Type B pancreatic cell (in vitro differentiated cells): ENCODE measurements at regions not wholly inside any gene's neighbourhood (a gene's known extent, or its start where the extent isn't known, plus 50 kb on each side); places are given as distances from the start of the nearest gene placed in this dataset.

Experiments
- DNase-seq: peaks from one replicate; pipeline ENCODE4 v3.0.0; 2021; ENCODE audit warnings: mixed read lengths; ENCODE audit not compliant: unreplicated experiment; ENCODE audit errors: extremely low spot score
- H3K27ac Mint-ChIP-seq: 2 replicates; pipeline ENCODE4 v1.8.0; 2021; ENCODE audit warnings: mild to moderate bottlenecking, mixed read lengths
- H3K27me3 Mint-ChIP-seq: 2 replicates; pipeline ENCODE4 v1.8.0; 2021; ENCODE audit warnings: mixed read lengths
- H3K36me3 Mint-ChIP-seq: 2 replicates; pipeline ENCODE4 v1.8.0; 2021; ENCODE audit warnings: mixed read lengths
- H3K4me1 Mint-ChIP-seq: one replicate; pipeline ENCODE4 v1.8.0; 2021; ENCODE audit warnings: mixed read lengths; ENCODE audit not compliant: unreplicated experiment
- H3K4me3 Mint-ChIP-seq: 2 replicates; pipeline ENCODE4 v1.8.0; 2021; ENCODE audit warnings: mild to moderate bottlenecking, mixed read lengths
- H3K9me3 Mint-ChIP-seq: 2 replicates; pipeline ENCODE4 v1.8.0; 2021; ENCODE audit warnings: mixed read lengths
- CTCF ChIP-seq: fragments of 200-600 bp; sonication (generic); conservative IDR thresholded peaks from 2 replicates; pipeline ENCODE4 v1.5.0; 2021; ENCODE audit warnings: antibody characterized with exemption, mild to moderate bottlenecking

GRCh38 chr13:84843368-84843767 lies 955.9 kb downstream of the SLITRK6 start:
- no peak overlapping the region for H3K27ac Mint-ChIP-seq
- H3K4me1 Mint-ChIP-seq, result no peaks in the 10 kb centered on the region

DNA sequence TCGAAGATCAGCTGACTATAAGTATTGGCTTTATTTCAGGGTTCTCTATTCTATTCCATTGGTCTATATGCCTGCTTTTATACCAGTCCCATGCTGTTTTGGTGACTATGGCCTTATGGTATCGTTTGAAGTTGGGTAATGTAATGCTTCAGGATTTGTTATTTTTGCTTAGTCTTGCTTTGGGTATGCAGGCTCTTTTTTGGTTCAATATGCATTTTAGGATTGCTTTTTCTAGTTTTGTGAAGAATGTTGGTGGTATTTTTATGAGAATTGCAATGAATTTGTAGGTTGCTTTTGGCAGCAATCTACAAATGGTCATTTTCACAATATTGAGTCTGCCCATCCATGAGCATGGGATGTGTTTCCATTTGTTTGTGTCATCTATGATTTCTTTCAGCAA lies 951.9 kb upstream of the SLITRK1 start:
- peaks cover 5% of the 10 kb centered on the region for H3K4me1 Mint-ChIP-seq
- H3K9me3 Mint-ChIP-seq, result no peaks in the 10 kb centered on the region
- no peak overlapping the region for H3K4me3 Mint-ChIP-seq

More at GRCh38 chr13:84843368-84843767, 955.9 kb downstream of the SLITRK6 start:
- no peak for TF ChIP-seq CTCF
- peaks cover 9% of the 10 kb centered on the region for H3K9me3 Mint-ChIP-seq
- DNase-seq, result no peak
- H3K27me3 Mint-ChIP-seq, result no peaks in the 10 kb centered on the region
- H3K36me3 Mint-ChIP-seq, result no peaks in the 10 kb centered on the region
- no peak overlapping the region for H3K4me3 Mint-ChIP-seq

DNA sequence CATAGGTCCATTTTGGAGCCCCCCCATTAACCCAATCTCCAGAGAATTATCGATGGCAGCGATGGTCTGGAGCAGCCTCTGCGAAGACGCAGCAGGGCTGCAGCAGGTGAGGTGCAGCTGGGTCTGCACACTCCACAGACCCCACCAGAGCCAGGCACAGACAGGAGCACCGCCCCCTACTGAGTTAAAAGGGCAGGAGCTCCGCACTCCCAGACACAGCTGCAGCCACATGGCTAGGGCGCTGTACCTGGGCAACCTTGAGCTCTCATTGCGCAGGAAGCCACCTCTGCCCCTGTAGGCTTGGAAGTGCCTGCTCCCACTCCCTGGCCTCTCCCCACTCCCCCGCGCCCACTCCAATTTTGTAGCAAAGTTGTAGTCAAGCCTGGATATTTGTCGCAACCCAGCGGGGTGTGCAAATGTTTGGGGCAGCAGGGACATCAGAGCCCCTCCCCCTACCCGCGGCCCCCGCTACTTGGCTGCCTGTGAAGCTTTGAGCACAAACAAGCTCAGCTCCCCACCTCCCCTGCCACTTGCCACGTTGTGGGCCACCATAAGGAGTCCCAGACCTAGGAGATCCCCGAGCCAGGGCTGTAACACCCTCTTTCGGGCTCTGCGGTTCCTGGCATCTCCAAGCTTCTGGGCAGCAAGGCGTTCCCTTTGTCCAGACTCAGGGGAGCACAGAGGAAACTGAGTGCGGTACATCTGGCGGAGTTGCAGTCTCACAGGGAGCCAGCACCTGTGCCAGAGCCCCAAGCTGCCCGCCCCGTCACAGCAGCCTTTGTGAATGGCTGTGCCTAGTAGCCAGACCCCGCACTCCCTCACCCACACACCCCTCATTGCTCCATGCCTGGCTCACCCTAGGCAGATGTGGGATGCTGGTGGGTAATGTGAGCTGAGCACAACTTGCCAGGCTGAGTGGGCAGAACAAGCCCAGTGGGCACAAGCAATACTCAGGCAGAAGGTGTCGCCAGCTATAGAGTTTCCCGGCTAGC lies 949.7 kb upstream of the SLITRK1 start:
- Mint-ChIP-seq H3K4me1 (peaks cover 5% of the 10 kb centered on the region), H3K4me3 (no peak overlapping the region), H3K27ac (no peak overlapping the region), H3K36me3 (no peaks in the 10 kb centered on the region), H3K9me3 (no peaks in the 10 kb centered on the region), H3K27me3 (no peaks in the 10 kb centered on the region)
- no peak for TF ChIP-seq CTCF
- DNase-seq, result no peak

More for the DNA sequence above, 951.9 kb upstream of the SLITRK1 start:
- H3K36me3 Mint-ChIP-seq, result no peaks in the 10 kb centered on the region
- DNase-seq, result no peak
- TF ChIP-seq CTCF, result no peak
- H3K27me3 Mint-ChIP-seq, result no peaks in the 10 kb centered on the region
- H3K27ac Mint-ChIP-seq, result no peak overlapping the region

GRCh38 chr13:84823528-84823927 lies 941.3 kb upstream of the SLITRK1 start:
- Mint-ChIP-seq H3K4me1 (peaks cover 11% of the 10 kb centered on the region), H3K9me3 (no peaks in the 10 kb centered on the region), H3K27ac (no peak overlapping the region), H3K36me3 (no peaks in the 10 kb centered on the region), H3K27me3 (no peaks in the 10 kb centered on the region), H3K4me3 (no peak overlapping the region)
- DNase-seq, result no peak
- no peak for TF ChIP-seq CTCF

- H3K27ac Mint-ChIP-seq, result no peak overlapping the region
These were observed 939.0 kb upstream of the SLITRK1 start for GRCh38 chr13:84821261-84821660.

More at GRCh38 chr13:84821261-84821660, 939.0 kb upstream of the SLITRK1 start:
- no peak overlapping the region for H3K4me3 Mint-ChIP-seq
- H3K9me3 Mint-ChIP-seq, result peaks cover 4% of the 10 kb centered on the region
- no peaks in the 10 kb centered on the region for H3K27me3 Mint-ChIP-seq
- H3K36me3 Mint-ChIP-seq, result no peaks in the 10 kb centered on the region
- peaks cover 19% of the 10 kb centered on the region for H3K4me1 Mint-ChIP-seq
- DNase-seq, result no peak
- TF ChIP-seq CTCF, result no peak
